WTC11 (cell line): ENCODE measurements at regions not wholly inside any gene's neighbourhood (a gene's known extent, or its start where the extent isn't known, plus 50 kb on each side); places are given as distances from the start of the nearest gene placed in this dataset.

Experiments used
- ATAC-seq: fragments of 200-7000 bp; cut with Tn5 transposase; 2 replicates; pipeline ENCODE4 v1.10.0; 2021; ENCODE audit warnings: mild to moderate bottlenecking, moderate library complexity
- CTCF ChIA-PET: fragments of 300-600 bp; sonication (Branson Sonifier 250); formaldehyde crosslinking; loops from one replicate; lab custom pipeline; 2021; ENCODE audit warnings: antibody characterized with exemption; lab: Charles Lee
- POLR2A ChIA-PET: fragments of 350-600 bp; sonication (Branson Sonifier 250); formaldehyde crosslinking; loops from one replicate; lab custom pipeline; 2021; ENCODE audit warnings: antibody characterized with exemption; lab: Charles Lee
- DNase-seq: peaks from one replicate; pipeline ENCODE4 v3.0.0; 2021; ENCODE audit warnings: low spot score
- H3K27ac Mint-ChIP-seq: 2 replicates; pipeline ENCODE4 v1.8.0; 2021; ENCODE audit warnings: mixed read lengths
- H3K27me3 Mint-ChIP-seq: 2 replicates; pipeline ENCODE4 v1.8.0; 2021; ENCODE audit warnings: low read depth, mild to moderate bottlenecking, moderate library complexity, mixed read lengths
- H3K36me3 Mint-ChIP-seq: 2 replicates; pipeline ENCODE4 v1.8.0; 2021; ENCODE audit warnings: mixed read lengths
- H3K4me1 Mint-ChIP-seq: 2 replicates; pipeline ENCODE4 v1.8.0; 2022; ENCODE audit warnings: mixed read lengths
- H3K4me3 Mint-ChIP-seq: 2 replicates; pipeline ENCODE4 v1.8.0; 2021; ENCODE audit warnings: mild to moderate bottlenecking, moderate library complexity, mixed read lengths
- H3K9me3 Mint-ChIP-seq: 2 replicates; pipeline ENCODE4 v1.8.0; 2021; ENCODE audit warnings: mixed read lengths
- FOXP1 ChIP-seq: sonication (generic); formaldehyde crosslinking; IDR thresholded peaks from 2 replicates; pipeline ENCODE4 v1.8.0; 2022; ENCODE audit warnings: missing genetic modification reagents, mild to moderate bottlenecking, moderate library complexity, borderline replicate concordance
- MXD4 ChIP-seq: fragments of 250-450 bp; sonication (Bioruptor Pico); IDR thresholded peaks from 2 replicates; pipeline ENCODE4 v1.8.0; 2021; ENCODE audit warnings: mild to moderate bottlenecking, moderate library complexity, borderline replicate concordance
- NFATC4 ChIP-seq: fragments of 250-450 bp; sonication (Bioruptor Pico); IDR thresholded peaks from 2 replicates; pipeline ENCODE4 v1.9.0; 2021; ENCODE audit warnings: mild to moderate bottlenecking
- SOX15 ChIP-seq: fragments of 250-450 bp; sonication (Bioruptor Pico); IDR thresholded peaks from 2 replicates; pipeline ENCODE4 v1.9.0; 2021; ENCODE audit warnings: mild to moderate bottlenecking
- TEAD1 ChIP-seq: sonication (generic); formaldehyde crosslinking; IDR thresholded peaks from 2 replicates; pipeline ENCODE4 v1.8.0; 2022; ENCODE audit warnings: mild to moderate bottlenecking, missing genetic modification reagents
- TP53 ChIP-seq: sonication (generic); formaldehyde crosslinking; IDR thresholded peaks from 2 replicates; pipeline ENCODE4 v1.8.1; 2023; ENCODE audit warnings: mild to moderate bottlenecking, missing genetic modification reagents
- ZBTB21 ChIP-seq: sonication (generic); formaldehyde crosslinking; IDR thresholded peaks from 2 replicates; pipeline ENCODE4 v1.8.1; 2023; ENCODE audit warnings: mild to moderate bottlenecking, missing genetic modification reagents, borderline replicate concordance
- ZNF121 ChIP-seq: sonication (generic); formaldehyde crosslinking; IDR thresholded peaks from 2 replicates; pipeline ENCODE4 v1.8.0; 2023; ENCODE audit warnings: missing genetic modification reagents
- ZNF232 ChIP-seq: sonication (generic); formaldehyde crosslinking; IDR thresholded peaks from 2 replicates; pipeline ENCODE4 v1.8.0; 2022; ENCODE audit warnings: mild to moderate bottlenecking, missing genetic modification reagents
- ZNF317 ChIP-seq: sonication (generic); formaldehyde crosslinking; IDR thresholded peaks from 2 replicates; pipeline ENCODE4 v1.8.1; 2023; ENCODE audit warnings: low read depth, mild to moderate bottlenecking, moderate library complexity, missing genetic modification reagents, borderline replicate concordance
- TF ChIP-seq, protein P1 (sequence below): fragments of 250-450 bp; sonication (Bioruptor Pico); IDR thresholded peaks from 2 replicates; pipeline ENCODE4 v1.9.0; 2021; ENCODE audit warnings: mild to moderate bottlenecking
- TF ChIP-seq, protein P2 (sequence below): fragments of 250-450 bp; sonication (Bioruptor Pico); IDR thresholded peaks from 2 replicates; pipeline ENCODE4 v1.8.0; 2021; ENCODE audit warnings: mild to moderate bottlenecking
- TF ChIP-seq, protein P3 (sequence below): sonication (generic); formaldehyde crosslinking; IDR thresholded peaks from 2 replicates; pipeline ENCODE4 v1.8.0; 2022; ENCODE audit warnings: mild to moderate bottlenecking, missing genetic modification reagents
- TF ChIP-seq, protein P4 (sequence below): sonication (generic); formaldehyde crosslinking; IDR thresholded peaks from 2 replicates; pipeline ENCODE4 v1.8.0; 2023; ENCODE audit warnings: missing genetic modification reagents
- TF ChIP-seq, protein P5 (sequence below): sonication (generic); formaldehyde crosslinking; IDR thresholded peaks from 2 replicates; pipeline ENCODE4 v1.8.1; 2023; ENCODE audit warnings: mild to moderate bottlenecking, missing genetic modification reagents
- TF ChIP-seq, protein P6 (sequence below): fragments of 250-450 bp; sonication (Bioruptor Pico); IDR thresholded peaks from 2 replicates; pipeline ENCODE4 v1.9.0; 2021; ENCODE audit warnings: moderate library complexity, mild to moderate bottlenecking, inconsistent platforms, borderline replicate concordance
- TF ChIP-seq, protein P7 (sequence below): sonication (generic); formaldehyde crosslinking; IDR thresholded peaks from 2 replicates; pipeline ENCODE4 v1.8.0; 2022; ENCODE audit warnings: missing genetic modification reagents
- TF ChIP-seq, protein P8 (sequence below): sonication (generic); formaldehyde crosslinking; IDR thresholded peaks from 2 replicates; pipeline ENCODE4 v1.8.0; 2023; ENCODE audit warnings: missing genetic modification reagents, mild to moderate bottlenecking, borderline replicate concordance

DNA sequence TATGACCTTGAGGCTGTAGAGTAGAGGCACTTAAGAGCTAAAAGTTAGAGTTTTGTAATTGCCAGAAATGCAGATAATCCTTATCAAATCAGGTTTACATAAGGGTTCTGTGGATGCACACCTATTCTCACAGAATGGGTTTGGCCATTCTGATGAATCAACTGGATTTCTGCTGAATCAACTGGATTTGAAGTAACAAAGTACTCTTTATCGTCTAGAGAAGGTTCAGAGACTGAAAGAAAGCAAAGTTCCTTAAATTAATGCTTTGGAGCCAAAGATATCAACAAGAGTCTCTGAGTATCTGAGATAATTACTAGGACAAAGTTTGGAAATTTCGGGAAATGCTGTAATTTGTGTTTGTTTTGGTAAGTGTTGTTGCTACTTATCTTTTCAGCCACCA is 669.6 kb upstream of the ZNF608 start:
- no peak for TF ChIP-seq ZNF121 (CRISPR knock-in tag)
- TF ChIP-seq, protein P1, sequence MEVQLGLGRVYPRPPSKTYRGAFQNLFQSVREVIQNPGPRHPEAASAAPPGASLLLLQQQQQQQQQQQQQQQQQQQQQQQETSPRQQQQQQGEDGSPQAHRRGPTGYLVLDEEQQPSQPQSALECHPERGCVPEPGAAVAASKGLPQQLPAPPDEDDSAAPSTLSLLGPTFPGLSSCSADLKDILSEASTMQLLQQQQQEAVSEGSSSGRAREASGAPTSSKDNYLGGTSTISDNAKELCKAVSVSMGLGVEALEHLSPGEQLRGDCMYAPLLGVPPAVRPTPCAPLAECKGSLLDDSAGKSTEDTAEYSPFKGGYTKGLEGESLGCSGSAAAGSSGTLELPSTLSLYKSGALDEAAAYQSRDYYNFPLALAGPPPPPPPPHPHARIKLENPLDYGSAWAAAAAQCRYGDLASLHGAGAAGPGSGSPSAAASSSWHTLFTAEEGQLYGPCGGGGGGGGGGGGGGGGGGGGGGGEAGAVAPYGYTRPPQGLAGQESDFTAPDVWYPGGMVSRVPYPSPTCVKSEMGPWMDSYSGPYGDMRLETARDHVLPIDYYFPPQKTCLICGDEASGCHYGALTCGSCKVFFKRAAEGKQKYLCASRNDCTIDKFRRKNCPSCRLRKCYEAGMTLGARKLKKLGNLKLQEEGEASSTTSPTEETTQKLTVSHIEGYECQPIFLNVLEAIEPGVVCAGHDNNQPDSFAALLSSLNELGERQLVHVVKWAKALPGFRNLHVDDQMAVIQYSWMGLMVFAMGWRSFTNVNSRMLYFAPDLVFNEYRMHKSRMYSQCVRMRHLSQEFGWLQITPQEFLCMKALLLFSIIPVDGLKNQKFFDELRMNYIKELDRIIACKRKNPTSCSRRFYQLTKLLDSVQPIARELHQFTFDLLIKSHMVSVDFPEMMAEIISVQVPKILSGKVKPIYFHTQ: no peak
- TF ChIP-seq, protein P2, sequence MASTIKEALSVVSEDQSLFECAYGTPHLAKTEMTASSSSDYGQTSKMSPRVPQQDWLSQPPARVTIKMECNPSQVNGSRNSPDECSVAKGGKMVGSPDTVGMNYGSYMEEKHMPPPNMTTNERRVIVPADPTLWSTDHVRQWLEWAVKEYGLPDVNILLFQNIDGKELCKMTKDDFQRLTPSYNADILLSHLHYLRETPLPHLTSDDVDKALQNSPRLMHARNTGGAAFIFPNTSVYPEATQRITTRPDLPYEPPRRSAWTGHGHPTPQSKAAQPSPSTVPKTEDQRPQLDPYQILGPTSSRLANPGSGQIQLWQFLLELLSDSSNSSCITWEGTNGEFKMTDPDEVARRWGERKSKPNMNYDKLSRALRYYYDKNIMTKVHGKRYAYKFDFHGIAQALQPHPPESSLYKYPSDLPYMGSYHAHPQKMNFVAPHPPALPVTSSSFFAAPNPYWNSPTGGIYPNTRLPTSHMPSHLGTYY: no peak
- no peak for TF ChIP-seq TP53
- TF ChIP-seq, protein P3, sequence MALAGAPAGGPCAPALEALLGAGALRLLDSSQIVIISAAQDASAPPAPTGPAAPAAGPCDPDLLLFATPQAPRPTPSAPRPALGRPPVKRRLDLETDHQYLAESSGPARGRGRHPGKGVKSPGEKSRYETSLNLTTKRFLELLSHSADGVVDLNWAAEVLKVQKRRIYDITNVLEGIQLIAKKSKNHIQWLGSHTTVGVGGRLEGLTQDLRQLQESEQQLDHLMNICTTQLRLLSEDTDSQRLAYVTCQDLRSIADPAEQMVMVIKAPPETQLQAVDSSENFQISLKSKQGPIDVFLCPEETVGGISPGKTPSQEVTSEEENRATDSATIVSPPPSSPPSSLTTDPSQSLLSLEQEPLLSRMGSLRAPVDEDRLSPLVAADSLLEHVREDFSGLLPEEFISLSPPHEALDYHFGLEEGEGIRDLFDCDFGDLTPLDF (CRISPR knock-in tag): no peak
- TF ChIP-seq, all 79 proteins: peak for 0
- ATAC-seq (no peak), DNase-seq (no peak)
- Mint-ChIP-seq H3K4me1 (peaks cover 57% of the 10 kb centered on the region), H3K27ac (no peak overlapping the region; the same call in 1 of the 2 replicates), H3K4me3 (no peak overlapping the region), H3K9me3 (no peaks in the 10 kb centered on the region), H3K27me3 (no peaks in the 10 kb centered on the region), H3K36me3 (no peaks in the 10 kb centered on the region)
- POLR2A ChIA-PET: no interaction called here
- CTCF ChIA-PET: no interaction called here

DNA sequence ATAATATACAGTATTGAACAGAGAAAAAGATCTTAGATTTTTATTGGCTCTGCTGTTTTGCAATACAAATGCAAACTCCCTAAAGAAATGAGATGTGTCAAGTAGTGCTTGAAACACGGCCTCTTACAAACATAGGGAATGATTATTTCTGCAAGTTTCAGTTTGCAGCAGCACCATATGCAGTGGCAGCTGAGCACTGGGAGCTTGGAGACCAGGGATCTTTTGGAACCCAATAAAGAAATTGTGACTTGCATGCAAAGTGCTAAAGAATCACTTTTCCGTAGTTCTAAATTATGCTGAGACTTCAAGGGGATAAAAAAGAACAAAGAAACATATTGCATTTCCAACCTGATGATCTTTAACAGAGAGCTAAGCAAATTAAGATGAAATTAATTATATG is 674.6 kb upstream of the ZNF608 start:
- H3K4me1 Mint-ChIP-seq: peaks cover 45% of the 10 kb centered on the region
- DNase-seq: no peak
- ChIA-PET CTCF (no interaction called here), POLR2A (no interaction called here)
- H3K9me3 Mint-ChIP-seq: no peaks in the 10 kb centered on the region
- no peaks in the 10 kb centered on the region for H3K27me3 Mint-ChIP-seq
- no peak for ATAC-seq
- H3K27ac Mint-ChIP-seq: no peak overlapping the region; the same call in 1 of the 2 replicates
- H3K4me3 Mint-ChIP-seq: no peak overlapping the region
- no peaks in the 10 kb centered on the region for H3K36me3 Mint-ChIP-seq
- TF ChIP-seq ZNF317: no peak
- no peak for TF ChIP-seq TEAD1 (CRISPR knock-in tag)
- TF ChIP-seq NFATC4 (CRISPR knock-in tag): no peak
- TF ChIP-seq, protein P4, sequence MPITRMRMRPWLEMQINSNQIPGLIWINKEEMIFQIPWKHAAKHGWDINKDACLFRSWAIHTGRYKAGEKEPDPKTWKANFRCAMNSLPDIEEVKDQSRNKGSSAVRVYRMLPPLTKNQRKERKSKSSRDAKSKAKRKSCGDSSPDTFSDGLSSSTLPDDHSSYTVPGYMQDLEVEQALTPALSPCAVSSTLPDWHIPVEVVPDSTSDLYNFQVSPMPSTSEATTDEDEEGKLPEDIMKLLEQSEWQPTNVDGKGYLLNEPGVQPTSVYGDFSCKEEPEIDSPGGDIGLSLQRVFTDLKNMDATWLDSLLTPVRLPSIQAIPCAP (CRISPR knock-in tag): no peak
- TF ChIP-seq, protein P5, sequence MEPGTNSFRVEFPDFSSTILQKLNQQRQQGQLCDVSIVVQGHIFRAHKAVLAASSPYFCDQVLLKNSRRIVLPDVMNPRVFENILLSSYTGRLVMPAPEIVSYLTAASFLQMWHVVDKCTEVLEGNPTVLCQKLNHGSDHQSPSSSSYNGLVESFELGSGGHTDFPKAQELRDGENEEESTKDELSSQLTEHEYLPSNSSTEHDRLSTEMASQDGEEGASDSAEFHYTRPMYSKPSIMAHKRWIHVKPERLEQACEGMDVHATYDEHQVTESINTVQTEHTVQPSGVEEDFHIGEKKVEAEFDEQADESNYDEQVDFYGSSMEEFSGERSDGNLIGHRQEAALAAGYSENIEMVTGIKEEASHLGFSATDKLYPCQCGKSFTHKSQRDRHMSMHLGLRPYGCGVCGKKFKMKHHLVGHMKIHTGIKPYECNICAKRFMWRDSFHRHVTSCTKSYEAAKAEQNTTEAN: no peak
- no peak for TF ChIP-seq ZBTB21 (CRISPR knock-in tag)
- TF ChIP-seq TP53: no peak
- no peak for TF ChIP-seq ZNF232 (CRISPR knock-in tag)
- no peak for TF ChIP-seq MXD4 (CRISPR knock-in tag)
- TF ChIP-seq FOXP1 (CRISPR knock-in tag): no peak
- TF ChIP-seq, protein P6, sequence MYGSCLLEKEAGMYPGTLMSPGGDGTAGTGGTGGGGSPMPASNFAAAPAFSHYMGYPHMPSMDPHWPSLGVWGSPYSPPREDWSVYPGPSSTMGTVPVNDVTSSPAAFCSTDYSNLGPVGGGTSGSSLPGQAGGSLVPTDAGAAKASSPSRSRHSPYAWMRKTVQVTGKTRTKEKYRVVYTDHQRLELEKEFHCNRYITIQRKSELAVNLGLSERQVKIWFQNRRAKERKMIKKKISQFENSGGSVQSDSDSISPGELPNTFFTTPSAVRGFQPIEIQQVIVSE (CRISPR knock-in tag): no peak
- TF ChIP-seq, protein P7, sequence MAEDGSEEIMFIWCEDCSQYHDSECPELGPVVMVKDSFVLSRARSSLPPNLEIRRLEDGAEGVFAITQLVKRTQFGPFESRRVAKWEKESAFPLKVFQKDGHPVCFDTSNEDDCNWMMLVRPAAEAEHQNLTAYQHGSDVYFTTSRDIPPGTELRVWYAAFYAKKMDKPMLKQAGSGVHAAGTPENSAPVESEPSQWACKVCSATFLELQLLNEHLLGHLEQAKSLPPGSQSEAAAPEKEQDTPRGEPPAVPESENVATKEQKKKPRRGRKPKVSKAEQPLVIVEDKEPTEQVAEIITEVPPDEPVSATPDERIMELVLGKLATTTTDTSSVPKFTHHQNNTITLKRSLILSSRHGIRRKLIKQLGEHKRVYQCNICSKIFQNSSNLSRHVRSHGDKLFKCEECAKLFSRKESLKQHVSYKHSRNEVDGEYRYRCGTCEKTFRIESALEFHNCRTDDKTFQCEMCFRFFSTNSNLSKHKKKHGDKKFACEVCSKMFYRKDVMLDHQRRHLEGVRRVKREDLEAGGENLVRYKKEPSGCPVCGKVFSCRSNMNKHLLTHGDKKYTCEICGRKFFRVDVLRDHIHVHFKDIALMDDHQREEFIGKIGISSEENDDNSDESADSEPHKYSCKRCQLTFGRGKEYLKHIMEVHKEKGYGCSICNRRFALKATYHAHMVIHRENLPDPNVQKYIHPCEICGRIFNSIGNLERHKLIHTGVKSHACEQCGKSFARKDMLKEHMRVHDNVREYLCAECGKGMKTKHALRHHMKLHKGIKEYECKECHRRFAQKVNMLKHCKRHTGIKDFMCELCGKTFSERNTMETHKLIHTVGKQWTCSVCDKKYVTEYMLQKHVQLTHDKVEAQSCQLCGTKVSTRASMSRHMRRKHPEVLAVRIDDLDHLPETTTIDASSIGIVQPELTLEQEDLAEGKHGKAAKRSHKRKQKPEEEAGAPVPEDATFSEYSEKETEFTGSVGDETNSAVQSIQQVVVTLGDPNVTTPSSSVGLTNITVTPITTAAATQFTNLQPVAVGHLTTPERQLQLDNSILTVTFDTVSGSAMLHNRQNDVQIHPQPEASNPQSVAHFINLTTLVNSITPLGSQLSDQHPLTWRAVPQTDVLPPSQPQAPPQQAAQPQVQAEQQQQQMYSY (CRISPR knock-in tag): no peak
- TF ChIP-seq, protein P8, sequence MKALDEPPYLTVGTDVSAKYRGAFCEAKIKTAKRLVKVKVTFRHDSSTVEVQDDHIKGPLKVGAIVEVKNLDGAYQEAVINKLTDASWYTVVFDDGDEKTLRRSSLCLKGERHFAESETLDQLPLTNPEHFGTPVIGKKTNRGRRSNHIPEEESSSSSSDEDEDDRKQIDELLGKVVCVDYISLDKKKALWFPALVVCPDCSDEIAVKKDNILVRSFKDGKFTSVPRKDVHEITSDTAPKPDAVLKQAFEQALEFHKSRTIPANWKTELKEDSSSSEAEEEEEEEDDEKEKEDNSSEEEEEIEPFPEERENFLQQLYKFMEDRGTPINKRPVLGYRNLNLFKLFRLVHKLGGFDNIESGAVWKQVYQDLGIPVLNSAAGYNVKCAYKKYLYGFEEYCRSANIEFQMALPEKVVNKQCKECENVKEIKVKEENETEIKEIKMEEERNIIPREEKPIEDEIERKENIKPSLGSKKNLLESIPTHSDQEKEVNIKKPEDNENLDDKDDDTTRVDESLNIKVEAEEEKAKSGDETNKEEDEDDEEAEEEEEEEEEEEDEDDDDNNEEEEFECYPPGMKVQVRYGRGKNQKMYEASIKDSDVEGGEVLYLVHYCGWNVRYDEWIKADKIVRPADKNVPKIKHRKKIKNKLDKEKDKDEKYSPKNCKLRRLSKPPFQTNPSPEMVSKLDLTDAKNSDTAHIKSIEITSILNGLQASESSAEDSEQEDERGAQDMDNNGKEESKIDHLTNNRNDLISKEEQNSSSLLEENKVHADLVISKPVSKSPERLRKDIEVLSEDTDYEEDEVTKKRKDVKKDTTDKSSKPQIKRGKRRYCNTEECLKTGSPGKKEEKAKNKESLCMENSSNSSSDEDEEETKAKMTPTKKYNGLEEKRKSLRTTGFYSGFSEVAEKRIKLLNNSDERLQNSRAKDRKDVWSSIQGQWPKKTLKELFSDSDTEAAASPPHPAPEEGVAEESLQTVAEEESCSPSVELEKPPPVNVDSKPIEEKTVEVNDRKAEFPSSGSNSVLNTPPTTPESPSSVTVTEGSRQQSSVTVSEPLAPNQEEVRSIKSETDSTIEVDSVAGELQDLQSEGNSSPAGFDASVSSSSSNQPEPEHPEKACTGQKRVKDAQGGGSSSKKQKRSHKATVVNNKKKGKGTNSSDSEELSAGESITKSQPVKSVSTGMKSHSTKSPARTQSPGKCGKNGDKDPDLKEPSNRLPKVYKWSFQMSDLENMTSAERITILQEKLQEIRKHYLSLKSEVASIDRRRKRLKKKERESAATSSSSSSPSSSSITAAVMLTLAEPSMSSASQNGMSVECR (CRISPR knock-in tag): no peak
- no peak for TF ChIP-seq SOX15
